HFFc6 (cell line): ENCODE measurements at regions not wholly inside any gene's neighbourhood (a gene's known extent, or its start where the extent isn't known, plus 50 kb on each side); places are given as distances from the start of the nearest gene placed in this dataset.

ENCODE experiments used
- DNase-seq: peaks from one replicate; pipeline ENCODE4 v3.0.0-alpha.2; 2018
- H3K27ac Mint-ChIP-seq: 2 replicates; pipeline ENCODE4 v1.8.0; 2020; ENCODE audit warnings: mild to moderate bottlenecking, mixed read lengths
- H3K27me3 Mint-ChIP-seq: 2 replicates; pipeline ENCODE4 v1.8.0; 2021; ENCODE audit warnings: mild to moderate bottlenecking, moderate library complexity, mixed read lengths; ENCODE audit not compliant: insufficient read depth
- H3K36me3 Mint-ChIP-seq: 2 replicates; pipeline ENCODE4 v1.8.0; 2021; ENCODE audit warnings: low read depth, mixed read lengths
- H3K4me1 Mint-ChIP-seq: 2 replicates; pipeline ENCODE4 v1.8.0; 2020; ENCODE audit warnings: low read depth, mixed read lengths
- H3K4me3 Mint-ChIP-seq: 2 replicates; pipeline ENCODE4 v1.8.0; 2020; ENCODE audit warnings: mild to moderate bottlenecking, moderate library complexity, mixed read lengths
- H3K9me3 Mint-ChIP-seq: 2 replicates; pipeline ENCODE4 v1.8.0; 2020; ENCODE audit warnings: mild to moderate bottlenecking, mixed read lengths
- CTCF ChIP-seq: fragments of 200-600 bp; sonication (generic); IDR thresholded peaks from 2 replicates; pipeline ENCODE4 v1.5.0; 2021; ENCODE audit warnings: antibody characterized with exemption, mild to moderate bottlenecking

GRCh38 chr3:147153830-147154539 lies 252.4 kb downstream of the ZIC4 start:
- no peak for TF ChIP-seq CTCF
- H3K9me3 Mint-ChIP-seq: peaks cover 5% of the 10 kb centered on the region
- H3K4me1 Mint-ChIP-seq: peaks cover 14% of the 10 kb centered on the region
- no peaks in the 10 kb centered on the region for H3K27me3 Mint-ChIP-seq
- H3K4me3 Mint-ChIP-seq: no peak overlapping the region
- no peak overlapping the region for H3K27ac Mint-ChIP-seq
- H3K36me3 Mint-ChIP-seq: peaks cover 5% of the 10 kb centered on the region
- DNase-seq: no peak

GRCh38 chr3:147152476-147152875 lies 253.9 kb downstream of the ZIC4 start:
- no peak for DNase-seq
- H3K27ac Mint-ChIP-seq: no peak overlapping the region
- TF ChIP-seq CTCF: no peak
- peaks cover 5% of the 10 kb centered on the region for H3K9me3 Mint-ChIP-seq
- peaks cover 5% of the 10 kb centered on the region for H3K36me3 Mint-ChIP-seq
- no peaks in the 10 kb centered on the region for H3K27me3 Mint-ChIP-seq
- no peak overlapping the region for H3K4me3 Mint-ChIP-seq
- peaks cover 8% of the 10 kb centered on the region for H3K4me1 Mint-ChIP-seq

GRCh38 chr3:147141516-147142288 lies 264.6 kb downstream of the ZIC4 start:
- H3K4me1 Mint-ChIP-seq: peaks cover 33% of the 10 kb centered on the region
- H3K36me3 Mint-ChIP-seq: no peaks in the 10 kb centered on the region
- H3K4me3 Mint-ChIP-seq: peak overlapping the region; percentile 65
- peak overlapping the region; percentile 80 for H3K27ac Mint-ChIP-seq
- no peaks in the 10 kb centered on the region for H3K9me3 Mint-ChIP-seq
- peak; percentile 9 for DNase-seq
- no peaks in the 10 kb centered on the region for H3K27me3 Mint-ChIP-seq
- no peak for TF ChIP-seq CTCF

DNA sequence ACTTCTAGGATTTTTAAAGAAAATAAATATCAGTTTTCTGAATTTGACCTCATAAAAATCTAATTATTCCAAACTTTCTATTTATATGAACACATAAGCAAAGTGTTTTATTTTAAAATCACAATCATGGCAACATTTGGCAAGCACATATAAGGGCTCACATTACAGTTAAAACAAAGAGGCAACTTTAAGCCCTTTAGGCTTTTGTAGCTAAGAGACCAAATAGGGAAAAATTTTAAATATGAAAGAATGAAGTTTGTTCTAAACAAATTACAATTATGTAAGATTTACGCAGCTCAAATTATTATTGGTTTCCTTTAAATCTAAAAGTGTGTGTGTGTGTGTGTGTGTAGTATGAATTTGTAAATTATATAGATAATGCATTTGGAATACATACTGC lies 267.0 kb downstream of the ZIC4 start:
- TF ChIP-seq CTCF: no peak
- Mint-ChIP-seq H3K4me1 (peaks cover 30% of the 10 kb centered on the region), H3K9me3 (no peaks in the 10 kb centered on the region), H3K4me3 (no peak overlapping the region), H3K27me3 (no peaks in the 10 kb centered on the region), H3K36me3 (peaks cover 6% of the 10 kb centered on the region; the same call in 1 of the 2 replicates), H3K27ac (no peak overlapping the region)
- DNase-seq: no peak

DNA sequence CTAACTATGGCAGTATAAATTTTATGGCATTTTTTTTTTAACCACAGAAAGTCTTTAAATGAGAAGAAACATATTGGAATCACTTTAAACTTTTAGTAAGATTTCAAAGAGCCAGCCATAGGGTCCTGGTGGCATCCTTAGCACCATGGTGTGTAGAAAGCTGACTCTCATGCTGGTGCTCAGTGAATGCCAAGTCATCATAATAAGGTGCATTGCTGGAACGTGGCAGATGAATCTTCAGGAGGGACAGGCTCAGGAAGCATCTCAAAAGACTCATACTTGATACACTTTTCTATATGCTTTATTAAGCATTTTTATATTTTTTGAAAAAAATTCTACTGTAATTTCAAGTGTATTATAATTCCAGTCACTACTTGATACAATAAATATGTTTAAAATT lies 274.2 kb downstream of the ZIC4 start:
- Mint-ChIP-seq H3K9me3 (no peaks in the 10 kb centered on the region; the same call in 1 of the 2 replicates), H3K27me3 (no peaks in the 10 kb centered on the region; the same call in 1 of the 2 replicates), H3K4me3 (no peak overlapping the region), H3K36me3 (peaks cover 22% of the 10 kb centered on the region), H3K27ac (no peak overlapping the region), H3K4me1 (peaks cover 15% of the 10 kb centered on the region)
- DNase-seq: no peak
- TF ChIP-seq CTCF: no peak
